ENCODE measurements at regions not wholly inside any gene's neighbourhood (a gene's known extent, or its start where the extent isn't known, plus 50 kb on each side); places are given as distances from the start of the nearest gene placed in this dataset.

DNA sequence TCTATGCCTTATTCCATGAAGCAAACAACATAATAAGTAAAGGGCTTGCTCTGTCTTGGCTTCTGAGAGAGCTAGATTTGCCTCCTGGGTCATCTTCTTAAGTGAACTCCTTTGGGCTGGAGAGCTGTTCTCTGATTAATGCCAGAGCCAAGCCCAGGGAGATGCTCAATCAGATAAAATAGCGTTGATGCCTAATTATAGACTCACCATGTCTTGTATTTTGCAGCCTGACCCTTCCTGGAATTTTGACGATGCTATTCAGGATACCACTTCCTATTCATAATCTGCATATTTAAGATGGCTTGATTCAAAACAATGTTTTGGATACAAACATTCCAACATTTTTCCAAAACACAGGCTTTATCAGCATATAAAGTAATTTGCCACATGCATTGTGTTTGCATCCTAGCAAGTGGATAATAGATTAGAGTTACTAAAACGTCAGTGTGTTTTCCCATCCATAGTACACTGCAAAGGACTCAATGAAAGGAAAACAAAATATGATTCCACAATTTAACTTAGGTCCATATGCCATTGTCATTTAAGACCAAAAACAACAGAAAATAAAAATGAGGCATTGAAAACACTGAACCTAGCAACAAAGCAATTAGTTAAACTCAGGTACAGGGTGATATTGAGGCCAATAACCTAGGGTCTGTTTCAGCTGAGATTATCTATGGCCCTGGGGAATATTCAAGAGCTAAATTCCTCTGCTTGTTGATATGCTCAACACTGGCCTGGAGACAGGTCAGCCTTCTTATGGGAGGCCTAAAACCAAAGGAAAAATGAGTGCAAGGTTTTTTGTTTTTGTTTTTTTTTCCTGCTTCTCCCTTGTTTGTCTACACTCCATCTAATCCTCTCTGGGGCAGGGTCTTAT lies 184.2 kb upstream of the FOXN3 start:
- DNase-seq (ENCODE audit: low read depth) = no peak

DNA sequence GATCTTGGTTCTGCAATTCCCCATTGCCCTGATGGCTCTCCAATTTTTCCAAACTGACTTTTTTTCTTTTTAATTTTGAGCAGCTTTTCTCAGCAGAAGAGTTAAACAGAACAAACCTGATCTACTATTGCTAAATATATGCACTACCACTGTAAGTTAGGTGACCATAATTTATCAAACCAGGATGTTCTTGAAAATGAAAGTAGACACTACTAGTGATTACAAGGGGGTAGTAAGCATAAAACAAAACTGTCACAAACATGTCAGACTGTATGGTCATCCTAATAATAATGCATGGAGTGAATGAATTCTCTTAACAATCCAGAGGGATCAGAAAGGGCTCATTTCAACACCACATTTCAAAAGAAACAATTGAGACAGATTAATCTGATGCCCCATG lies 183.0 kb upstream of the FOXN3 start:
- DNase-seq (ENCODE audit: low read depth) = no peak

- DNase-seq (ENCODE audit: low read depth) = no peak
These were observed 181.6 kb upstream of the FOXN3 start for GRCh38 chr14:89598548-89599186.

GRCh38 chr14:89592961-89593360 lies 175.9 kb upstream of the FOXN3 start:
- no peak for DNase-seq (ENCODE audit: low read depth)

DNA sequence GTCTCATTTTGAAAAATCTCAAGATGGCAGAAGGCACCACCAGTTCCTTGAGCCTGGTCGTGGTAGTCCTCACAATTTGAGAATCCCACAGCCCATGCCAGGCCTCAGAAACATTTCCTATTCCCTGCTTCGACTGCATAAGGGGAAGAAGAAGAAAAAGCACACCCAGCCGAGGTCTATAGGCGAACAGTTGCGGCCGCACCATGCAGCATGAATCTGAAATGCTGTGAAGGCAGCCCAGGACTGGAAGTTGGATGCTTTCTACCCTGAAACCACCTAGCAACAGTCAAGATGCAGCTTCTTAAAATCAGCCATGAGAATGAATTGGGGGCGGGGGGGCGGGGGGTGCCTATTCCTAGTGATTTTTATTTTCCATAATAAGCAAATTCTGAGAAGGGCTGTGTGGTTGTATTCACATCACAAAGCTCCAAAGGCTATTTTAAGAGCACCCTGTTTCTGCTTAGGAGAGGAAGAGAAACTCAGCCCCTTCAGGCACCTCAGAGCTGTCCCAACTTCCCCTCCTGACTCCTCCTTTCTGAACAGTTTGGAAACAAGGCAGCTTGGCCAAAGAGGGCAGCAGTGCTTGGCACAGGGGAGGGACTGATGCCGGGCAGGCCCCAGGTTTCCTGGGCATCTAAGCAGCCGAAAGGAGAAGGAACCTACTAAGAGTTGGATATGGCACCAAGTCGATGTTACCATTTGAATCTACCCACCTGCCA lies 172.5 kb upstream of the FOXN3 start:
- no peak for DNase-seq (ENCODE audit: low read depth)

- no peak for DNase-seq (ENCODE audit: low read depth)
These were observed 171.8 kb upstream of the FOXN3 start for GRCh38 chr14:89588840-89589296.

GRCh38 chr14:89588016-89588415 lies 171.0 kb upstream of the FOXN3 start:
- no peak for DNase-seq (ENCODE audit: low read depth)

DNA sequence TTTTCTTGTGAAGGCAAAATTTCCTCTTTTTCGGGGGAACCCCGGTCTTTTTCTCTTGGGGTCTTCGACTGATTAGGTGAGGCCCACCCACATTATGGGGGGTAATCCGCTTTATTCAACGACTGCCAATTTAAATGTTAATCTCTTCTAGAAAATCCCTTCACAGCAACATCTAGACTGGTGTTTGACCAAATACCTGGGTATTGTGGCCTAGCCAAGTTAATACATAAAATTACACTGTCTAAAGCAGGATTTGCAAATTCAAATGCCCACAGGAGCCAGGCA lies 170.0 kb upstream of the FOXN3 start:
- DNase-seq (ENCODE audit: low read depth) = no peak

- no peak for DNase-seq (ENCODE audit: low read depth)
These were observed 169.5 kb upstream of the FOXN3 start for GRCh38 chr14:89586258-89587135.

DNA sequence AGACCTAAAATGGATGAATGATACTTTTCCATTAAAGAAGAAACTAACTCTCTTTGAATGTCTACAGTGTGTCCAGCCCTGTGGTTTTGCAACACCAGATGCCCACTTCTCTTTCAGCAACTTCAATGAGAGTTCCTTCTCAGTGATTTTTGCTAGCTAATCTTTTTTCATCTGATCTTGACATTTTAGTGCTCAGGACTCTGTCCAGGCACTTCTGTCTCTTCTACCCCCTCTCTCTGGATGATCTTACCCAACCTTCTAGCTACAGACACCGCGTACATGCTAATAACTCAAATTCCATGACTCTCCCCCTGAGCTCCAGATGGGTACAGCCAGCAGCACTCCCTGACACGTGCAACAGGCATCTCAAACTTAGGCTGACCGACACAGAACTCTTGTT lies 161.1 kb upstream of the FOXN3 start:
- no peak for DNase-seq (ENCODE audit: low read depth)

DNA sequence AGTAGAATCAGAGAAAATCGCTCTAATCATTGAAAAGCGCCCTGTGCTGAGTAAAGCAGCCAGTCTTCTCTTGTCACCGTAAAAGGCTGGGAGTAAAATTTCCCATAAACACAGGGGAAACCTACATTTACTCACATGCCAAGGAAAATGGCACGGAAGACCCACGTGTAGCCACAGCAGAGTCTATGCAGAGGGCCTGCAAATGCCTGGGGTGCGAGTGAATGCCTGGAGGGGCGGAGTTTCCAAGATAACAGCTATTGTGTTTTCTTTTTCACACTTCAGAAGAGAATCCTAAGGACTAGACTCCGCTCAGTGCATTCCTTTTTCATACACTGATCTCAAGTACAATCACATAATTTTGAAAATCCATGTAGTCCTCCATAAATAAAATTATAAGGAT lies 159.9 kb upstream of the FOXN3 start:
- no peak for DNase-seq (ENCODE audit: low read depth)

DNA sequence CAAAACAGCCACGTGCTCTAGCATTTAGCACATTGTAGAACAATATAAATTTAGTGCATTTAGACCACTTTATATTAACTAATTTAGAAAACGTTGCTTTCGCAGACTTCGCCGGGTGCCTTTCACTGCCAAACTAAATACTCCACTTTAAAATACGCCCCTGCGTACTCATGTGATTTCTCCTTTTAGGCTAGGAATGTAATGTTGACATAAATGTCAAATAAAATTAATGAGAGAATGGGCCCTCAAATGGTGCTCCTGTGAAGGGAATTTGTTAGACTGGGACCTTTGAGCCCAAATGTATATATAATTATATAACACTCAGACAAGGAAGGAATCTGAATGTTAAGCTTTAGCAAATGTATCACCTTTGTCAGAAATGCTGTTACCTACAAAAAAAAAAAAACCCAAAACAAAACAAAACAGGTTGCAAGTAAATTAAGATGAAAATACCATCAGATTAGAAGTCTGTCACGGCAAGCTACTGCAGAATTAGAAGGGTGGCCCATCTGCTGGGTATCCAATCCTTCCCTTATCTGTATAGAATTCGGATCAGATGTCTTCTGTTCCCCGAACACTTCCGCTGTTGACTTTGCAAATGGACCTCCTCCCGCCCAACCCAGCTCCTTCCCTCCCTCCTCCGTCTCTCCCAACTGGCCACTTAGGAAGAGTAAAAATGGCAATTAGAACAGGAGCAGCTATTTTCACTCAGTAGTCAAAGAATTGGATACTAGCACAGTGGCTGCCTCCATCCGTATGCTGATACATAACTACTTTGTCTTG lies 159.3 kb upstream of the FOXN3 start:
- no peak for DNase-seq (ENCODE audit: low read depth)

DNA sequence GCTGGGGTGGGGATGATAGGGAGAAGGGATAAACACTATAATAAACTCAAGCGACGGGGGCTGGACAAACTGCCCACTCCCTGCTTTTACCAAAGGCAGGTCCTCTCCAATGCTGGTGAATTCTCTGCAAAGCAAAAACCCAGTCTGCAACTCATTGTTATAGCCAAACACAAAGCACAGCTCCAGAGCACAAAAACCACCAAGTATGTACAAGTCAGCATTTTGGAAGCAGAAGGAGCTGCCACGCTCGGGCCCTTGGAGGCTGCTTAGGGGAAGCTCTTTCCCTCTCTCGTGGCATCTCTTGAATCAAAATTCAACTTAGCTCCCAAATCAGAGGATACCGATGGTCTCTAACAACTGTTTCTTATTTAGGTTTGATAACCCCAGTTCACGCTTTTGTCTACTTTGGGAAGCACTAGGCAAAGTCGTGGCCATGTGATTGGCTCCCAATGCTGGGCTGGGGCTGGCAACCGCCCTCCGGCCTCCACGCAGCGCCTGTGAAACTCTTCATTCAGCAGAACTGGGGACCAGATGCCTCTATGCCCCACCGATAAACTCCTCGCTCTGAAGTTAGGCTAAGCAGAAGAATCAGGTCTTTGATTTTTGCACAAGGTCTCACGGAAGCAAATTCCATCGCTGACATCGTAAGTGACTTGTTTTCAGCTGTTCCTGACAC lies 158.5 kb upstream of the FOXN3 start:
- no peak for DNase-seq (ENCODE audit: low read depth)

DNA sequence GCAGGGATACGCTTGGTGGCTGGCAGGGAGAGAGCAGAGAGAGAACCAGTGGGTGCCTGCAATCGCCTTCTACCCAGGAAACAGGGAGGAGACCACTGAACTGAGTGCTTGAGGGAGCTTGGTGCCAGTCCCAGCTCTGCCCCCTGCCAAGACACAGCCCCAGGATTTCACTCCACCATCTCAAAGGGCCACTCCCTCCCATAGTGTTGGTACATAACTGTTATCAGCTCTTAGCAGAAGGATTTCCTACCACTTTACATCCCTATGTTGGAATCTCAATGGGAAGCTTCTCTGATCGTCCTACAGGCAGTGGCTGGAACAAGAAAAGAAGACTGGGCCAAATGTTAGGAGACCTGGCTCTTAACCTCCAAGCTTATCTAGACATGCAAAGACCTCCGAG lies 157.4 kb upstream of the FOXN3 start:
- DNase-seq (ENCODE audit: low read depth) = no peak

GRCh38 chr14:89573399-89573657 lies 156.3 kb upstream of the FOXN3 start:
- DNase-seq (ENCODE audit: low read depth) = no peak

- no peak for DNase-seq (ENCODE audit: low read depth)
These were observed 155.8 kb upstream of the FOXN3 start for GRCh38 chr14:89572596-89573398.

- no peak for DNase-seq (ENCODE audit: low read depth)
These were observed 154.5 kb upstream of the FOXN3 start for GRCh38 chr14:89571491-89571890.

DNA sequence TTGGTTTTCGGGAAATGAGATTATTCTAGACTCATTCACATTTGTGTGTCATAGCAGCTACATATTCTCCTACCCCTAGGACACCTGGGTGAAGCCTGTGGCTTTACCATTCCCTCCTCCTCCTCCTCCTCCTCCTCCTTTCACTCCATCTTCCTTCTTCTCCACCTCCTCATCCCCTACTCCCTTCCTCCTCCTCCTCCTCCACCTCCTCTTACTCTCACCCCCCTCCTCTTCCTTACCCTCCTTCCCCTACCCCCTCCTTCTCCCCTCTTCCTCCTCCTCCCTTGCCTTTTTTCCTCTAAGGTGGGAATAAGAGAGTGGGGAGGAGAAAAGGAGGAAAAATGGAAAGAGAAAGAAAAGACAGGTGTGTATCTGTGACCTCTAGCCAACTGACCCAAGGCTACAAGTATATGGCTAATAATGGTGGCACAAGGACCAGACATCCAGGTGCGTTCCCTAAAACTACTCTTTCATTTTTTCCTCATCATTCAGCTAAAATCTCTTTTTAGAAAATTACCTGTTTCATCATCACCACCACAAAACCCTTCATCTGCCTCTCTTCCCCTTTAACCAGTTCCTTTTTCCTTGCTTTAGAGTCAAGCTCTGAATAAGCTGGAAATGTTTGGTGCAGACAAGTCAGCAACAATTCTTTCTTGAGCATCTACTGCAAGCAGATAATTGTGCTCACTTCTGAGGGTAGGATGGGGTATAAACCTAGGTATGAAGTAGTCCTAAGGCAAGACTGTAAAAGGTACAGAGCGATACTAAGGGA lies 149.8 kb upstream of the FOXN3 start:
- DNase-seq (ENCODE audit: low read depth) = no peak

- DNase-seq (ENCODE audit: low read depth) = no peak
These were observed 149.1 kb upstream of the FOXN3 start for GRCh38 chr14:89566180-89566579.

Data from CMK (cell line).